Loucy (cell line): ENCODE measurements at regions not wholly inside any gene's neighbourhood (a gene's known extent, or its start where the extent isn't known, plus 50 kb on each side); places are given as distances from the start of the nearest gene placed in this dataset.

Source experiments
- H2AFZ ChIP-seq: fragments of 200-600 bp; sonication (generic); 2 replicates; pipeline ENCODE4 v1.6.0; 2016; ENCODE audit warnings: antibody characterized with exemption, mild to moderate bottlenecking, low read length, moderate library complexity
- H3F3A ChIP-seq: fragments of 200-600 bp; 2 replicates; pipeline ENCODE4 v1.6.0; 2016; ENCODE audit warnings: antibody characterized with exemption, low read depth, mild to moderate bottlenecking
- H3K27me3 ChIP-seq: fragments of 200-600 bp; sonication (generic); 2 replicates; pipeline ENCODE4 v1.6.1; 2014; ENCODE audit warnings: low read length, mild to moderate bottlenecking; ENCODE audit not compliant: insufficient read depth, poor library complexity, severe bottlenecking
- H3K36me3 ChIP-seq: fragments of 200-600 bp; sonication (generic); 2 replicates; pipeline ENCODE4 v1.6.1; 2016; ENCODE audit warnings: low read length; ENCODE audit not compliant: insufficient read depth
- H3K4me1 ChIP-seq: fragments of 200-600 bp; sonication (generic); 2 replicates; pipeline ENCODE4 v1.5.1; 2014; ENCODE audit warnings: low read length, mild to moderate bottlenecking; ENCODE audit not compliant: insufficient read depth, poor library complexity, severe bottlenecking
- H3K4me2 ChIP-seq: fragments of 200-600 bp; sonication (generic); 2 replicates; pipeline ENCODE4 v1.6.0; 2014; ENCODE audit warnings: antibody characterized with exemption, low read length, low read depth, mild to moderate bottlenecking; ENCODE audit not compliant: poor library complexity, severe bottlenecking
- H3K4me3 ChIP-seq: fragments of 200-600 bp; sonication (generic); 2 replicates; pipeline ENCODE4 v1.5.1; 2014; ENCODE audit warnings: low read length, mild to moderate bottlenecking, mixed read lengths; ENCODE audit not compliant: poor library complexity, severe bottlenecking
- H3K79me2 ChIP-seq: fragments of 200-600 bp; sonication (generic); 2 replicates; pipeline ENCODE4 v1.6.1; 2014; ENCODE audit warnings: low read length; ENCODE audit not compliant: insufficient read depth
- H3K9ac ChIP-seq: fragments of 200-600 bp; sonication (generic); 2 replicates; pipeline ENCODE4 v1.6.0; 2014; ENCODE audit warnings: mild to moderate bottlenecking, low read depth, low read length, moderate library complexity; ENCODE audit not compliant: poor library complexity, severe bottlenecking
- H3K9me2 ChIP-seq: fragments of 200-600 bp; sonication (generic); replicated peaks from 2 replicates; pipeline ENCODE4 v1.6.1; 2016; ENCODE audit warnings: low read depth, low read length, mixed read lengths
- H3K9me3 ChIP-seq: fragments of 200-600 bp; sonication (generic); 2 replicates; pipeline ENCODE4 v1.6.1; 2014; ENCODE audit warnings: mild to moderate bottlenecking, antibody characterized with exemption, low read length, low read depth; ENCODE audit not compliant: insufficient read depth
- H4K20me1 ChIP-seq: fragments of 200-600 bp; sonication (generic); 2 replicates; pipeline ENCODE4 v1.6.0; 2014; ENCODE audit warnings: antibody characterized with exemption, low read length, mild to moderate bottlenecking; ENCODE audit not compliant: insufficient read depth, poor library complexity, severe bottlenecking
- EZH2phosphoT487 ChIP-seq: fragments of 200-600 bp; IDR thresholded peaks from 2 replicates; pipeline ENCODE4 v1.6.1; 2018; ENCODE audit warnings: antibody characterized with exemption, mild to moderate bottlenecking, moderate library complexity, borderline replicate concordance
- TF ChIP-seq, protein P1 (sequence below): fragments of 200-600 bp; sonication (generic); conservative IDR thresholded peaks from 2 replicates; pipeline ENCODE4 v1.5.1; 2014; ENCODE audit warnings: mild to moderate bottlenecking, antibody characterized with exemption, low read length

DNA sequence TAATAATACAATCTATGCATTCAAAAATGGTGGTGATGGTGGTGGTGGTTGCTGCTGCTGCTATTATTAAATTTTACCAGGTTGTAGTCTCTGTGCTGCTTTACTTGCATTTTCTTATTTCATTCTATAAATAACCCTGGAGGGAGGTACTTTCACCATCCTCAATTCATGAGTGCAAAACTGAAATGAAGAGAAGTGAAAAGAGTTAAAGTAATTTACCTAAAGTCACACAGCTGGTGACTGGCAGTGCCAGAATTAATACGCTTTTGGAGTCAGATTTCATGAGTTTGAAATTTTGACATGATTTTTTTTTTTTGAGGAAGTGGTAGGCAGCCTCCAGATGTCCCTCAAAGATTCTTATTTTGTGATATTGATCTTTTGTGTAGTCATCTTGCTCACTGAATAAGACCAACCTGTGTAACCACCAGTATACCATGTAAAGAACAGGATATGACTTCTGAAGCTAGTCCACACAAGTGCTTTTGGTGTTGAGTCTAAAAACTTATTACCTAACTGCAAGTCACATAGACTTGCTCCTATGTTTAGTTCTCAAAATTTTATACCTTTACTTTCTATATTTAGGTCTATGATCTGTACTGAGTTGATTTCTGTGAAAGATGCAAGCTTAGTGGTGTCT lies 218.8 kb downstream of the ZWINT start:
- Histone ChIP-seq H3K9me2 (no peaks in the 10 kb centered on the region), H3K4me2 (no peak overlapping the region), H3K9me3 (no peaks in the 10 kb centered on the region), H3K27me3 (no peaks in the 10 kb centered on the region), H3F3A (no peaks in the 10 kb centered on the region), H3K36me3 (no peaks in the 10 kb centered on the region), H3K4me3 (no peak overlapping the region), H3K9ac (no peak overlapping the region), H2AFZ (no peak overlapping the region), H3K79me2 (no peaks in the 10 kb centered on the region), H4K20me1 (no peaks in the 10 kb centered on the region), H3K4me1 (no peaks in the 10 kb centered on the region)
- TF ChIP-seq, protein P1, sequence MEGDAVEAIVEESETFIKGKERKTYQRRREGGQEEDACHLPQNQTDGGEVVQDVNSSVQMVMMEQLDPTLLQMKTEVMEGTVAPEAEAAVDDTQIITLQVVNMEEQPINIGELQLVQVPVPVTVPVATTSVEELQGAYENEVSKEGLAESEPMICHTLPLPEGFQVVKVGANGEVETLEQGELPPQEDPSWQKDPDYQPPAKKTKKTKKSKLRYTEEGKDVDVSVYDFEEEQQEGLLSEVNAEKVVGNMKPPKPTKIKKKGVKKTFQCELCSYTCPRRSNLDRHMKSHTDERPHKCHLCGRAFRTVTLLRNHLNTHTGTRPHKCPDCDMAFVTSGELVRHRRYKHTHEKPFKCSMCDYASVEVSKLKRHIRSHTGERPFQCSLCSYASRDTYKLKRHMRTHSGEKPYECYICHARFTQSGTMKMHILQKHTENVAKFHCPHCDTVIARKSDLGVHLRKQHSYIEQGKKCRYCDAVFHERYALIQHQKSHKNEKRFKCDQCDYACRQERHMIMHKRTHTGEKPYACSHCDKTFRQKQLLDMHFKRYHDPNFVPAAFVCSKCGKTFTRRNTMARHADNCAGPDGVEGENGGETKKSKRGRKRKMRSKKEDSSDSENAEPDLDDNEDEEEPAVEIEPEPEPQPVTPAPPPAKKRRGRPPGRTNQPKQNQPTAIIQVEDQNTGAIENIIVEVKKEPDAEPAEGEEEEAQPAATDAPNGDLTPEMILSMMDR: no peak
- no peak for TF ChIP-seq EZH2phosphoT487

DNA sequence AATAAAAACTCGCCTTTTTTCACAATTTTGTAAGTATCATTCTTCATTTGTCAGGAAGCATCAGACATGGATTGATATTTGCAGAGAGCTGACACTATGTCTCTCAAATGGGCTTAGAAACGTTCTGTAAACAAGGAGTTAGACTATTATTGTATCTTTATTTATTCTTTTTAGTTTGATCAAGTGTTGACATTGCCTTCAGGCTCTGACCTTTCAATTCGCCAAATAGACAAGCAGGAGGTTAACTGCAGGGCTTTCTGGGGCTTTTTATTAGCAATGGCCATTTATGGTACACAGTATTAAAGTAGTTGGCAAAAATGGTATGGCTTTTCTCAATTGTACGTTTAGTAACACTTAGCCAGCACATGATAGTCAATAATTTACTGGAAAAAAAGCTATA lies 221.7 kb downstream of the ZWINT start:
- no peak overlapping the region for H3K4me2 ChIP-seq
- H3K9me2 ChIP-seq: no peaks in the 10 kb centered on the region
- no peaks in the 10 kb centered on the region for H3K36me3 ChIP-seq
- no peaks in the 10 kb centered on the region for H4K20me1 ChIP-seq
- no peaks in the 10 kb centered on the region for H3F3A ChIP-seq
- no peaks in the 10 kb centered on the region for H3K79me2 ChIP-seq
- no peaks in the 10 kb centered on the region for H3K9me3 ChIP-seq
- H3K9ac ChIP-seq: no peak overlapping the region
- H3K4me3 ChIP-seq: no peak overlapping the region
- no peak overlapping the region for H2AFZ ChIP-seq
- no peaks in the 10 kb centered on the region for H3K27me3 ChIP-seq
- no peaks in the 10 kb centered on the region for H3K4me1 ChIP-seq
- TF ChIP-seq, protein P1: no peak
- TF ChIP-seq EZH2phosphoT487: no peak

DNA sequence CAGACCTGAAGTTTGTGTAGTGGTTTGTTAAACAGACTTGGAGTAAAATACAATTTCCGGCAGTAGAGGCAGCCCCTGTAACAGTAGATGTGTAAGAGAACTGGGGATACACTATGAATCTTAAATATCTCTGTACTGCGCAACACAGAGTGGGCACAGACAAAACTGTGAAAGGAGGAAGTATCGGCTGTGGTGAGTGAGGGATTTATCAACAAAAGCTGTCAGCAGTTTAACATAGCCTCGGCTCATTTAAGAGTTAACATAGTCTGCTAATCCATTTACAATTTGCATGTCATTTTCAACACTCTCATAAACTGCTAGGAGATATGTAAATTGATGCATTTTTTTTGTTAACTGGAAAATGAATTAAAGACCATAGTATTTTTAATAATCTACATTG lies 225.2 kb downstream of the ZWINT start:
- Histone ChIP-seq H3K9me3 (no peaks in the 10 kb centered on the region), H4K20me1 (no peaks in the 10 kb centered on the region), H3K9ac (no peak overlapping the region), H3F3A (no peaks in the 10 kb centered on the region), H3K36me3 (no peaks in the 10 kb centered on the region), H3K4me1 (no peaks in the 10 kb centered on the region), H3K79me2 (no peaks in the 10 kb centered on the region), H3K9me2 (no peaks in the 10 kb centered on the region), H2AFZ (no peak overlapping the region), H3K27me3 (no peaks in the 10 kb centered on the region), H3K4me3 (no peak overlapping the region), H3K4me2 (no peak overlapping the region)
- TF ChIP-seq EZH2phosphoT487: no peak
- TF ChIP-seq, protein P1: no peak
